GM20000 (cell line): ENCODE measurements at regions not wholly inside any gene's neighbourhood (a gene's known extent, or its start where the extent isn't known, plus 50 kb on each side); places are given as distances from the start of the nearest gene placed in this dataset.

Source experiments
- DNase-seq: peaks from one replicate; pipeline ENCODE4 v3.0.0; 2012; ENCODE audit warnings: low spot score
- CTCF ChIP-seq: IDR thresholded peaks from 2 replicates; pipeline ENCODE4 v1.5.1; 2012; ENCODE audit warnings: mild to moderate bottlenecking, control low read depth; ENCODE audit errors: extremely low read depth, missing control alignments

DNA sequence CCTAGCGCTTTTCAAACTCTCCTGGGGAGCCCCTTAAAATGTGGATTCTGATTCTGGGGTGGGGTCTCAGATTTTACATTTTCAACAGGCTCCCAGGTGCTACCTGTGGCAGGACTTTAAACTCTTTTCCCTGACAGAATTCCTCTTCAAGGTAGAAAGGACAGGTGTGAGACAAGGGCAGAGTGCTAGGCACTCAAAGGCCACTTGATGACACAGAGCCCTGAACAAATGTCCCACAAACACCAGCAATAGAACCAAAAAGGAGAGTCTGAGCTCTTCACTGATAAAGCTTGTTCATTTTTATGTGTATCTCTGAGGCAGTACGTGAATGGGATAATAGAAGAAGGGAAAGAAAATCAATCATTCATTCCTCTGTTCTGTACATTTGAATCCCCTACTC is 77.7 kb upstream of the PELI1 start:
- DNase-seq, result no peak
- TF ChIP-seq CTCF, result no peak

GRCh38 chr2:64222351-64222750 is 78.1 kb upstream of the PELI1 start:
- DNase-seq, result no peak
- no peak for TF ChIP-seq CTCF

DNA sequence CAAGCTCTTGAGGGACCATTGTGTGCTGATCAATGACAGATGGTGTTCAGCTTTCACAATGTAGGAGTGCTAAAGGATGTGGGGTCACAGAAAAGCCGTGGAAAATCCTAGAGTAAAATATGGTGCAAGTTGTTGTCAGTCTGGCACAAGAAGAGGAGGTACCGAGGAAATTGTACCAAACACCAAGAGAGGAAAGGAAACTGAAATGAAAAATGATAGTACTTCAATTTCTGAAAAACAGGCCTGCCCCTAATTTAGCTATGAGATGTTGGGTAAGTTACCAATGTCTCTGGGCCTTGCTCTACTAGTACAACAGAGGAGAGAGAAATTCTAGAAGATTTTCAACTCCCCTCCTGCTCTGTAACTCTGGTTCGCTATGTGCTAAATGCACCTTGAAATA is 78.8 kb upstream of the PELI1 start:
- DNase-seq, result no peak

DNA sequence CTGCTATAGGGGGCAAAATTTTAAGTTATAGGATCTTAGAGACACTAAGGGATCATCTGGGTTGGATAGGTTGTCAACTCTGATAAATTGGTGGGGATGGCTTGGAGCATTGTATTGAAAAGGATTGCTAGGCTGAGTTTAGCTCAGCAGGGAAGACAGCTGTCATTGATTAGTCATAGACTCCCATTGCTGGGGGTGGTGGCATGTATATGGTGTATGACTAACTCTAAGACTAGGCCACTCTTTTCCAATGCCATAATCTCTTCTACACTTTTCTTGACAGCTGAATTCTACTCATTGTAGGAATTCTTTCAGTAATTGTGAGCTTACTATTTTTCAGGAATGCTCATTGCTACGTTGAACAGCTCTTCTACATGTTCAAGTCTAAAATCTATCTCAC is 81.3 kb upstream of the PELI1 start:
- no peak for TF ChIP-seq CTCF
- DNase-seq, result no peak

More for the DNA sequence above, 78.8 kb upstream of the PELI1 start:
- TF ChIP-seq CTCF, result no peak

DNA sequence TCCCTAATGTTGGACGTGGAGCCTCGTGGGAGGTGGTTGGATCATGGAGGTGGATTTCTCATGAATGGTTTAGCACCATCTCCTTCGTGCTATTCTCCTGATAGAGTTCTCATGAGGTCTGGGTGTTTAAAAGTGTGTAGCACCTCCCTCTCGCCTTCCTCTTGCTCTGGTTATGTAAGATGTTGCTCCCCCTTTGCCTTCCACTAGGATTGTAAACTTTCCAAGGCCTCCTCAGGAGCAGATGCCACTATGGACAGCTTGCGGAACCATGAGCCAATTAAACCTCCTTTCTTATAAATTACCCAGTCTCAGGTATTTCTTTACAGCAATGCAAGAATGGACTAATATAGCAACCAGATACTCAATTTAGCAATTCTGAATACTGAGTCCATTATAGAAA is 82.4 kb upstream of the PELI1 start:
- no peak for DNase-seq
- TF ChIP-seq CTCF, result no peak

GRCh38 chr2:64227603-64228125 is 83.4 kb upstream of the PELI1 start:
- no peak for DNase-seq
- TF ChIP-seq CTCF, result no peak

DNA sequence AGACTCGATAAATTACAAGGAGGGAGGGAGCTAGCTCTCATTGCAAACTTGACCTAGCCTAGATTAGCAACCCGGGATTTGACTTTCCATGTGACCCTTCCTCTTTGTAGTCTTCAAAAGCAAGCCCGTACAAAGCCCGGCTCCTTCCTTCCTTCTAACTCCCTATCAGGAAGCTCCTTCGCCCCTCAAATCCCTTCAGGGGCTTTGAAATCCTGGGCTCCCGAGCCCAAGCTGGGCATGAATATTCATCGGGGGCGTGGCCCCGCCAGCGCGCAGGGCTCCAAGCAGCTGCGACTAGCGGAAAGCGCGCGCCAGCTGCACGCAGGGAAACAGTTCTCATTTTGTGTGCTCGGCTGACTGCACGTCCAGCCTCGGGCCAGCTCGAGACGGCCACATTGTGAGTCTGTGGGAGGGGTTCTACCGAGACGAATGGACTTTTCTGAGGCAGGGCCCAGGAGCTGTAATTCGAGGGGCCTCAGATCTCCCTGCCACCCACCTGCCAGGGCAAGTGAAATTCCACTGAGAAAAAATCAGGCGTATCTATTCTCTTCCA is 84.0 kb upstream of the PELI1 start:
- DNase-seq, result peak; percentile 79
- no peak for TF ChIP-seq CTCF
